ENCODE measurements at regions not wholly inside any gene's neighbourhood (a gene's known extent, or its start where the extent isn't known, plus 50 kb on each side); places are given as distances from the start of the nearest gene placed in this dataset.

GRCh38 chr3:116899253-116899652 is 189.7 kb downstream of the TUSC7 start:
- no peak for DNase-seq
- H3F3A ChIP-seq (ENCODE audit: insufficient read depth, low read length): no peaks in the 10 kb centered on the region
- no peaks in the 10 kb centered on the region for H3K9me3 ChIP-seq (replicated peaks; ENCODE audit: insufficient read depth, low read length)
- H2AFZ ChIP-seq (ENCODE audit: low read length): no peak overlapping the region
- H3K9ac ChIP-seq (ENCODE audit: low read length): no peak overlapping the region
- H3K36me3 ChIP-seq (replicated peaks; ENCODE audit: insufficient read depth, low read length): no peaks in the 10 kb centered on the region
- no peaks in the 10 kb centered on the region for H3K9me2 ChIP-seq (replicated peaks; ENCODE audit: insufficient read depth, low read length)
- H4K20me1 ChIP-seq (ENCODE audit: insufficient read depth, low read length): no peaks in the 10 kb centered on the region
- H3K4me1 ChIP-seq (ENCODE audit: low read length): no peaks in the 10 kb centered on the region
- H3K79me2 ChIP-seq (ENCODE audit: low read length): no peaks in the 10 kb centered on the region
- no peaks in the 10 kb centered on the region for H3K27me3 ChIP-seq (replicated peaks; ENCODE audit: insufficient read depth, low read length)
- no peak overlapping the region for H3K4me3 ChIP-seq (ENCODE audit: low read length)
- no peak overlapping the region for H3K4me2 ChIP-seq (ENCODE audit: low read depth, low read length)
- TF ChIP-seq EZH2phosphoT487 (IDR thresholded peaks at IDR 0.05; ENCODE audit: low read length) (no peak), EZH2 (optimal IDR thresholded peaks at IDR 0.05; ENCODE audit: low read depth, low read length) (no peak), CTCF (IDR thresholded peaks at IDR 0.05; ENCODE audit: low read length) (no peak)
- no peak overlapping the region for H3K27ac ChIP-seq (ENCODE audit: low read length)

GRCh38 chr3:116905334-116905733 is 195.8 kb downstream of the TUSC7 start:
- no peak overlapping the region for H3K4me3 ChIP-seq (ENCODE audit: low read length)
- no peaks in the 10 kb centered on the region for H3K4me1 ChIP-seq (ENCODE audit: low read length)
- no peaks in the 10 kb centered on the region for H3K9me3 ChIP-seq (replicated peaks; ENCODE audit: insufficient read depth, low read length)
- no peak overlapping the region for H3K4me2 ChIP-seq (ENCODE audit: low read depth, low read length)
- no peaks in the 10 kb centered on the region for H4K20me1 ChIP-seq (ENCODE audit: insufficient read depth, low read length)
- TF ChIP-seq CTCF (IDR thresholded peaks at IDR 0.05; ENCODE audit: low read length) (no peak), EZH2phosphoT487 (IDR thresholded peaks at IDR 0.05; ENCODE audit: low read length) (no peak), EZH2 (optimal IDR thresholded peaks at IDR 0.05; ENCODE audit: low read depth, low read length) (no peak)
- no peak overlapping the region for H2AFZ ChIP-seq (ENCODE audit: low read length)
- no peaks in the 10 kb centered on the region for H3F3A ChIP-seq (ENCODE audit: insufficient read depth, low read length)
- no peaks in the 10 kb centered on the region for H3K79me2 ChIP-seq (ENCODE audit: low read length)
- H3K9me2 ChIP-seq (replicated peaks; ENCODE audit: insufficient read depth, low read length): no peaks in the 10 kb centered on the region
- H3K27me3 ChIP-seq (replicated peaks; ENCODE audit: insufficient read depth, low read length): no peaks in the 10 kb centered on the region
- DNase-seq: no peak
- no peaks in the 10 kb centered on the region for H3K36me3 ChIP-seq (replicated peaks; ENCODE audit: insufficient read depth, low read length)
- no peak overlapping the region for H3K27ac ChIP-seq (ENCODE audit: low read length)
- H3K9ac ChIP-seq (ENCODE audit: low read length): no peak overlapping the region

- TF ChIP-seq EZH2phosphoT487 (IDR thresholded peaks at IDR 0.05; ENCODE audit: low read length) (no peak), CTCF (IDR thresholded peaks at IDR 0.05; ENCODE audit: low read length) (no peak), EZH2 (optimal IDR thresholded peaks at IDR 0.05; ENCODE audit: low read depth, low read length) (no peak)
These were observed 196.2 kb downstream of the TUSC7 start for GRCh38 chr3:116905794-116906193.

More at GRCh38 chr3:116905794-116906193, 196.2 kb downstream of the TUSC7 start:
- Histone ChIP-seq H3K79me2 (ENCODE audit: low read length) (no peaks in the 10 kb centered on the region), H3K4me3 (ENCODE audit: low read length) (no peak overlapping the region), H3K9ac (ENCODE audit: low read length) (no peak overlapping the region), H3K4me1 (ENCODE audit: low read length) (no peaks in the 10 kb centered on the region), H3K27ac (ENCODE audit: low read length) (no peak overlapping the region), H3K27me3 (replicated peaks; ENCODE audit: insufficient read depth, low read length) (no peaks in the 10 kb centered on the region), H2AFZ (ENCODE audit: low read length) (no peak overlapping the region), H3F3A (ENCODE audit: insufficient read depth, low read length) (no peaks in the 10 kb centered on the region), H3K9me3 (replicated peaks; ENCODE audit: insufficient read depth, low read length) (no peaks in the 10 kb centered on the region), H3K9me2 (replicated peaks; ENCODE audit: insufficient read depth, low read length) (no peaks in the 10 kb centered on the region), H3K4me2 (ENCODE audit: low read depth, low read length) (no peak overlapping the region), H3K36me3 (replicated peaks; ENCODE audit: insufficient read depth, low read length) (no peaks in the 10 kb centered on the region), H4K20me1 (ENCODE audit: insufficient read depth, low read length) (no peaks in the 10 kb centered on the region)
- DNase-seq: no peak

Measured in MM.1S (cell line).